ENCODE measurements at regions not wholly inside any gene's neighbourhood (a gene's known extent, or its start where the extent isn't known, plus 50 kb on each side); places are given as distances from the start of the nearest gene placed in this dataset.

DNA sequence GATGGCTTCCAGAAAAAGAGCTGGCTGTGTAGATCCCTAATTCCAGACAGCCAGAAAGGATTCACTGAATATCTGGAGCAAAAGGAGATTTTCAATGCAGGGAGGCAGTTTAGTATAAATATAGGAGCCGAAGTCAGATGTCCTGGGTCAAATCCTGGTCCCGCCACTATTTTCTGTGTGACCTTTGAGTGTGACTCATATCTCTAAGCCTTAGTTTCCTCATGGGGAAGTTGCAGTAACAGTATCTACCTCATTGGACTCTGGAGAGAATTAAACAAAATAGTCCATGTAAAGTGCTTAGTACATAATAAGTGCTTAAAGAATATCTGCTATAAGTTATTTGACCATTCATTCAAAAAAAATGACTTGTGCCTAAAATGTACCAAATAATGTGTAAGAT, 52.1 kb upstream of the ITGA6 start:
- H2AFZ ChIP-seq = no peak overlapping the region
- TF ChIP-seq EZH2phosphoT487 (IDR thresholded peaks at IDR 0.05; ENCODE audit: insufficient read depth, low read depth) (no peak), EZH2 (IDR thresholded peaks at IDR 0.05; ENCODE audit: insufficient read depth, poor library complexity, severe bottlenecking) (no peak)
- H3K79me2 ChIP-seq (ENCODE audit: insufficient read depth) = no peaks in the 10 kb centered on the region
- H3K9me2 ChIP-seq (ENCODE audit: insufficient read depth) = no peaks in the 10 kb centered on the region
- WGBS, 2 experiments (ENCODE audit: low coverage in 1 of 2, low lambda C conversion rate in 2 of 2, missing lambda C conversion rate in 2 of 2) = 75 to 79% methylated on average over 2 of the region's 2 CpGs
- in situ Hi-C loops (cut with MboI) = no loop called here
- H3K4me1 ChIP-seq (ENCODE audit: insufficient read depth) = no peaks in the 10 kb centered on the region
- no peak overlapping the region for H3K27ac ChIP-seq
- H3K9me3 ChIP-seq (ENCODE audit: low read depth) = no peaks in the 10 kb centered on the region
- no peak overlapping the region for H3K9ac ChIP-seq
- no peak overlapping the region for H3K4me2 ChIP-seq (ENCODE audit: unreplicated experiment)
- no peaks in the 10 kb centered on the region for H3K36me3 ChIP-seq (ENCODE audit: low read depth)
- H4K20me1 ChIP-seq (ENCODE audit: insufficient read depth) = no peaks in the 10 kb centered on the region
- H3F3A ChIP-seq (ENCODE audit: insufficient read depth) = no peaks in the 10 kb centered on the region
- no peak overlapping the region for H3K4me3 ChIP-seq
- H3K27me3 ChIP-seq (replicated peaks; ENCODE audit: insufficient read depth) = no peaks in the 10 kb centered on the region
- no peak for DNase-seq

DNA sequence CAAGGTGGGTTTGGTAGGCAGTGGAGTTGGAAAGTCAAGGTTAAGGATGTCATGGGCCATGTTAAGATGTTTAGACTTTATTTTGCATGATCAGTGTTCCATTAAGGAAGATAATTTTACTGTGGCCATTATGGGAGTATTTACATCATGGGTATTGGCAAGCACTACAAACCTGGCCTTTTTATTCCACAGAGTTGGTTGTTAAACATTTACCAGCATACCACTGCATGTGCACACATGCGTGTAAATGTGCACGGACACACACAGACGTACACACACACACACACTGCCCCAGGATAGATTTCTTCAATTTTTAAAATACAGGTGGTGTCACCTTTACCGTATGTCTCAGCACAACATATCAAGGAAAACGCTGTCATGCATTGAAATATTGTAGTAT, 51.4 kb upstream of the ITGA6 start:
- no peak for DNase-seq
- TF ChIP-seq EZH2phosphoT487 (IDR thresholded peaks at IDR 0.05; ENCODE audit: insufficient read depth, low read depth) = no peak

DNA sequence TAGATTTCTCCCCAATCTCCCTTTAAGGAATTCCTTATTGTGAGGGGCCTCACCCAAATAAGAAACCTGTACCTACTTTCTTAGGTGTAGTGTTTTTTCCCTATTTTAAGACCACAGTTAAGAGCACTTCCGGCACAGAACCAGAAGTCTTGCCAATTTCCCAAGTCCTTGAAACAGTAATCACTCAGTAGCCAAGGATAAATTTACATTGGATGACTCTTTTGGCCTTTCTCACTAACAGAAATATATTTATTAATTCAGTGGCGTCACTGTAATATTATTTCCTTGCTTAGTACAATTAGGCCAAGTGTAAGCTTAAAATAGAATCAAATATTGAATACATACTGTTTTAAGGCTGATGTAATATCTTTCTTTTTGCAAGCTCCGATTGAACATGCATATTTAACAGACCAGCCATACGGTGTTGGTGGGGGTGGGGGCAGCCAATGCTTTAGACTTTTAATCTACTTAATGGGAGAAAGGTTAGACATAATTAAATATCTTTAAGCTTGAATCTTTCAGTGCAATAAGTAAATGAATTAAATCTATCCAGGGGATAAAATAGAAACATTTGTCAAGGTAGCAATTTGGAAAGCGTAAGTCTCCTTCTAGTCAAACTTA, 50.8 kb upstream of the ITGA6 start:
- DNase-seq = no peak
- Histone ChIP-seq H3K27ac (no peak overlapping the region), H3K9ac (no peak overlapping the region), H3F3A (ENCODE audit: insufficient read depth) (no peaks in the 10 kb centered on the region), H3K79me2 (ENCODE audit: insufficient read depth) (no peaks in the 10 kb centered on the region), H3K9me3 (ENCODE audit: low read depth) (no peaks in the 10 kb centered on the region), H3K9me2 (ENCODE audit: insufficient read depth) (no peaks in the 10 kb centered on the region), H3K4me2 (ENCODE audit: unreplicated experiment) (no peak overlapping the region), H4K20me1 (ENCODE audit: insufficient read depth) (no peaks in the 10 kb centered on the region), H3K4me1 (ENCODE audit: insufficient read depth) (peaks cover 7% of the 10 kb centered on the region; the same call in 1 of the 2 replicates), H3K36me3 (ENCODE audit: low read depth) (no peaks in the 10 kb centered on the region), H2AFZ (no peak overlapping the region), H3K27me3 (replicated peaks; ENCODE audit: insufficient read depth) (no peaks in the 10 kb centered on the region), H3K4me3 (no peak overlapping the region)
- no peak for TF ChIP-seq EZH2phosphoT487 (IDR thresholded peaks at IDR 0.05; ENCODE audit: insufficient read depth, low read depth)
- TF ChIP-seq EZH2 (IDR thresholded peaks at IDR 0.05; ENCODE audit: insufficient read depth, poor library complexity, severe bottlenecking) = no peak
- 40 to 47% methylated on average over 5 of the region's 5 CpGs for WGBS, 2 experiments (ENCODE audit: low coverage in 1 of 2, low lambda C conversion rate in 2 of 2, missing lambda C conversion rate in 2 of 2)
- in situ Hi-C loops (cut with MboI) = no loop called here

More for the DNA sequence above, 51.4 kb upstream of the ITGA6 start:
- Histone ChIP-seq H3K9ac (no peak overlapping the region), H4K20me1 (ENCODE audit: insufficient read depth) (no peaks in the 10 kb centered on the region), H3K36me3 (ENCODE audit: low read depth) (no peaks in the 10 kb centered on the region), H3K9me3 (ENCODE audit: low read depth) (no peaks in the 10 kb centered on the region), H3K4me3 (no peak overlapping the region), H3K4me2 (ENCODE audit: unreplicated experiment) (no peak overlapping the region), H2AFZ (no peak overlapping the region), H3K4me1 (ENCODE audit: insufficient read depth) (peaks cover 7% of the 10 kb centered on the region; the same call in 1 of the 2 replicates), H3K27me3 (replicated peaks; ENCODE audit: insufficient read depth) (no peaks in the 10 kb centered on the region), H3K9me2 (ENCODE audit: insufficient read depth) (no peaks in the 10 kb centered on the region), H3K27ac (no peak overlapping the region), H3F3A (ENCODE audit: insufficient read depth) (no peaks in the 10 kb centered on the region), H3K79me2 (ENCODE audit: insufficient read depth) (no peaks in the 10 kb centered on the region)
- in situ Hi-C loops (cut with MboI) = no loop called here
- WGBS, 2 experiments (ENCODE audit: low coverage in 1 of 2, low lambda C conversion rate in 2 of 2, missing lambda C conversion rate in 2 of 2) = 67 to 74% methylated on average over 5 of the region's 5 CpGs

DNA sequence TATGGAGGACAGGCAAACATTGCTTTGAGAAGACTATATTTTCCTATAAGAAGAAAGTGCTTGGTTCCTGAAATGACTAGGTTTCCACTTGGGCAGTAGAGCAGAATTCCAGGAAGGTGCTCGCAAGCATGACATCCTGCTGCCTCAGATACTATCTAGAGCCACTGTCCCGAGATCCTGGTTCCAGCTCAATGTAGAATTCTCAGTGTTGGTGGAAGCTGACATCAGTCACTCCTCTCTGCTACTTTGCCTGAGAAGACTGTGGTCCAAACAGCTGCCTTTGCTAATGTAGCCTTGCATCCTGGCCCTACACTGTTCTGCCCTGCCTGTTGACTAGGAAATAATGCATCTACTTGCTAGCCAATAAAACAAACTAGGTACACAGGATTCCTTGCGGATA, 50.0 kb upstream of the ITGA6 start:
- no peak for DNase-seq
- Histone ChIP-seq H3K4me3 (no peak overlapping the region), H3K27ac (no peak overlapping the region), H3K9me2 (ENCODE audit: insufficient read depth) (no peaks in the 10 kb centered on the region), H3K4me2 (ENCODE audit: unreplicated experiment) (no peak overlapping the region), H3K4me1 (ENCODE audit: insufficient read depth) (peaks cover 7% of the 10 kb centered on the region; the same call in 1 of the 2 replicates), H3K36me3 (ENCODE audit: low read depth) (no peaks in the 10 kb centered on the region), H4K20me1 (ENCODE audit: insufficient read depth) (no peaks in the 10 kb centered on the region), H3K9ac (no peak overlapping the region), H3K79me2 (ENCODE audit: insufficient read depth) (no peaks in the 10 kb centered on the region), H2AFZ (no peak overlapping the region), H3K9me3 (ENCODE audit: low read depth) (no peaks in the 10 kb centered on the region), H3K27me3 (replicated peaks; ENCODE audit: insufficient read depth) (no peaks in the 10 kb centered on the region), H3F3A (ENCODE audit: insufficient read depth) (no peaks in the 10 kb centered on the region)
- in situ Hi-C loops (cut with MboI) = no loop called here
- 65 to 71% methylated on average over 3 of the region's 3 CpGs for WGBS, 2 experiments (ENCODE audit: low coverage in 1 of 2, low lambda C conversion rate in 2 of 2, missing lambda C conversion rate in 2 of 2)
- TF ChIP-seq EZH2phosphoT487 (IDR thresholded peaks at IDR 0.05; ENCODE audit: insufficient read depth, low read depth) = no peak

Data from GM23248 (cell line).